GM12878 (cell line): ENCODE measurements at regions not wholly inside any gene's neighbourhood (a gene's known extent, or its start where the extent isn't known, plus 50 kb on each side); places are given as distances from the start of the nearest gene placed in this dataset.

Experiments
- ATAC-seq: fragments of 200-7000 bp; cut with Tn5 transposase; 3 replicates; pipeline ENCODE4 v1.9.1; 2020; ENCODE audit warnings: mild to moderate bottlenecking, moderate library complexity
- BruUV-seq: library from RNA; stranded (reverse); fragments of 400-500 nt; replicated peaks from 2 replicates; lab custom pipeline; 2021; lab: Mats Ljungman, UMichigan
- CTCF ChIA-PET: fragments of 300-600 bp; sonication (Branson Sonifier 250); formaldehyde crosslinking; extraction: SDS; loops from one replicate; lab custom pipeline; 2021; ENCODE audit warnings: inconsistent platforms; lab: Yijun Ruan, JAX
- POLR2A ChIA-PET: fragments of 350-600 bp; formaldehyde crosslinking; extraction: SDS; loops from one replicate; lab custom pipeline; 2021; ENCODE audit warnings: inconsistent platforms; lab: Charles Lee
- RAD21 ChIA-PET: fragments of 300-600 bp; sonication (Branson Sonifier 250); formaldehyde crosslinking; loops from one replicate; lab custom pipeline; 2023; ENCODE audit warnings: antibody characterized with exemption; ENCODE audit not compliant: unreplicated experiment; lab: Charles Lee
- SMC1A ChIA-PET: fragments of 300-600 bp; sonication (Branson Sonifier 250); formaldehyde crosslinking; loops from one replicate; lab custom pipeline; 2023; ENCODE audit not compliant: unreplicated experiment, uncharacterized antibody; lab: Charles Lee
- DNase-seq: peaks from one replicate; pipeline ENCODE4 v3.0.0-alpha.2; 2011; ENCODE audit warnings: low read depth, low spot score
- FAIRE-seq: peaks from 3 replicates; lab custom pipeline; 2011; peaks lifted over from hg19 to GRCh38; lab: Jason Lieb, UNC
- H2AFZ ChIP-seq: 2 replicates; pipeline ENCODE4 v1.6.0; 2011; ENCODE audit warnings: low read depth, low read length, control low read depth; ENCODE audit not compliant: control insufficient read depth
- H3K27ac ChIP-seq: 2 replicates; pipeline ENCODE4 v1.5.1; 2011; ENCODE audit warnings: control low read depth; ENCODE audit not compliant: control insufficient read depth, insufficient read depth
- H3K27me3 ChIP-seq, 2 experiments: replicated peaks in 1 of 2; 2 replicates each; pipeline versions ENCODE4 v1.6.0 to v1.6.1; 2011; ENCODE audit warnings: low read length in 1 of 2; ENCODE audit not compliant: control insufficient read depth in 2 of 2, insufficient read depth in 2 of 2
- H3K36me3 ChIP-seq, 2 experiments: 2 replicates each; pipeline ENCODE4 v1.5.1; 2011; ENCODE audit warnings: low read length in 1 of 2; ENCODE audit not compliant: control insufficient read depth in 2 of 2, insufficient read depth in 2 of 2
- H3K4me1 ChIP-seq: 2 replicates; pipeline ENCODE4 v1.6.1; 2011; ENCODE audit warnings: mild to moderate bottlenecking, low read length, moderate library complexity, mixed read lengths; ENCODE audit not compliant: control insufficient read depth, insufficient read depth
- H3K4me2 ChIP-seq: 2 replicates; pipeline ENCODE4 v1.6.0; 2011; ENCODE audit warnings: control low read depth; ENCODE audit not compliant: control insufficient read depth, insufficient read depth
- H3K4me3 ChIP-seq: fragments of 200-600 bp; sonication (generic); 2 replicates; pipeline ENCODE4 v1.5.1; 2016
- H3K79me2 ChIP-seq: 2 replicates; pipeline ENCODE4 v1.6.0; 2011; ENCODE audit warnings: low read length; ENCODE audit not compliant: control insufficient read depth, insufficient read depth
- H3K9ac ChIP-seq: 2 replicates; pipeline ENCODE4 v1.8.0; 2011; ENCODE audit warnings: low read length, control low read depth, mixed read lengths; ENCODE audit not compliant: control insufficient read depth, insufficient read depth
- H3K9me3 ChIP-seq: replicated peaks from 3 replicates; pipeline ENCODE4 v1.5.1; 2011; ENCODE audit warnings: mild to moderate bottlenecking, low read length; ENCODE audit not compliant: control insufficient read depth, insufficient read depth
- H4K20me1 ChIP-seq: 2 replicates; pipeline ENCODE4 v1.6.0; 2011; ENCODE audit not compliant: control insufficient read depth, insufficient read depth
- BCL3 ChIP-seq: IDR thresholded peaks from 2 replicates; pipeline ENCODE4 v1.6.1; 2011; ENCODE audit warnings: borderline replicate concordance, low read depth, mild to moderate bottlenecking, moderate library complexity, low read length; ENCODE audit not compliant: insufficient read depth, poor library complexity, severe bottlenecking
- BCLAF1 ChIP-seq: fragments of 450-650 bp; IDR thresholded peaks from 2 replicates; pipeline ENCODE4 v1.6.1; 2017; ENCODE audit warnings: antibody characterized with exemption, mild to moderate bottlenecking, moderate library complexity
- CHD2 ChIP-seq: IDR thresholded peaks from 2 replicates; pipeline ENCODE4 v1.6.1; 2011; ENCODE audit warnings: low read depth, low read length, improper control_type of control experiment, borderline replicate concordance
- EED ChIP-seq: sonication (generic); IDR thresholded peaks from 2 replicates; pipeline ENCODE4 v1.6.1; 2016; ENCODE audit warnings: antibody characterized with exemption, low read depth
- HDAC6 ChIP-seq: fragments of 200-600 bp; sonication (generic); IDR thresholded peaks from one replicate; pipeline ENCODE4 v1.8.0; 2017; ENCODE audit warnings: antibody characterized with exemption; ENCODE audit not compliant: unreplicated experiment
- JUND ChIP-seq: IDR thresholded peaks from 2 replicates; pipeline ENCODE4 v1.6.1; 2012; ENCODE audit warnings: low read depth, mild to moderate bottlenecking, low read length, improper control_type of control experiment, moderate library complexity
- KDM1A ChIP-seq: fragments of 200-600 bp; sonication (generic); IDR thresholded peaks from 2 replicates; pipeline ENCODE4 v1.6.1; 2016; ENCODE audit warnings: borderline replicate concordance
- PAX8 ChIP-seq: fragments of 450-650 bp; IDR thresholded peaks from 2 replicates; pipeline ENCODE4 v1.6.1; 2017; ENCODE audit warnings: mild to moderate bottlenecking, moderate library complexity
- PRDM15 ChIP-seq: fragments of 450-650 bp; formaldehyde crosslinking; IDR thresholded peaks from 2 replicates; pipeline ENCODE4 v1.4.0; 2020; ENCODE audit warnings: mild to moderate bottlenecking, moderate library complexity
- SUPT20H ChIP-seq: IDR thresholded peaks from 2 replicates; pipeline ENCODE4 v1.6.1; 2011; ENCODE audit warnings: low read depth, mild to moderate bottlenecking, low read length, moderate library complexity, borderline replicate concordance; ENCODE audit not compliant: control insufficient read depth
- TCF3 ChIP-seq: IDR thresholded peaks from 2 replicates; pipeline ENCODE4 v1.6.1; 2012; ENCODE audit warnings: low read depth, mild to moderate bottlenecking, low read length, borderline replicate concordance; ENCODE audit not compliant: insufficient read depth
- WGBS: methylation state at CpG from one replicate; pipeline ENCODE4 v1.1.6; 2016; ENCODE audit warnings: low lambda C conversion rate; ENCODE audit not compliant: insufficient replicate concordance, insufficient coverage; ENCODE audit errors: missing lambda C conversion rate; 5-methylcytosine and 5-hydroxymethylcytosine counted together
- in situ Hi-C: fragments of 300-500 bp; cut with MboI; formaldehyde crosslinking; loops from 9 replicates; pipeline ENCODE4 v1.14.3; 2018; ENCODE audit warnings: mixed read lengths
- intact Hi-C: fragments of 100-400 bp; cut with micrococcal nuclease; formaldehyde crosslinking; loops from one replicate; pipeline ENCODE4 v1.14.2; 2022; ENCODE audit not compliant: unreplicated experiment

- no peak for TF ChIP-seq BCLAF1
- no peak for TF ChIP-seq CHD2
- TF ChIP-seq, all 136 proteins: peak for 0
Observed at GRCh38 chrX:63430026-63430425, 78.9 kb upstream of the SPIN4 start (continued).

- Histone ChIP-seq H3K9me3 (no peaks in the 10 kb centered on the region), H3K79me2 (no peaks in the 10 kb centered on the region), H3K27ac (no peak overlapping the region), H4K20me1 (no peaks in the 10 kb centered on the region), H3K27me3 (no peaks in the 10 kb centered on the region), H3K9ac (no peak overlapping the region), H3K4me3 (no peak overlapping the region), H2AFZ (no peak overlapping the region), H3K4me1 (no peaks in the 10 kb centered on the region), H3K4me2 (no peak overlapping the region), H3K36me3 (no peaks in the 10 kb centered on the region)
- POLR2A ChIA-PET, result no interaction called here
- RAD21 ChIA-PET, result no interaction called here
- intact Hi-C loops, result loop anchor here (10.0 kb wide), 1 partner anchor 56 kb away; no protein-coding TSS in a partner anchor
- no peak for DNase-seq
- 63% methylated on average over 5 of the region's 5 CpGs for WGBS
- no TSS peak for BruUV-seq
- CTCF ChIA-PET, result no interaction called here
- in situ Hi-C loops, result no loop called here
- FAIRE-seq, result no peak
- SMC1A ChIA-PET, result no interaction called here
- no peak for ATAC-seq
- TF ChIP-seq EED, result no peak
- no peak for TF ChIP-seq KDM1A
- TF ChIP-seq SUPT20H, result no peak
- no peak for TF ChIP-seq BCLAF1
- no peak for TF ChIP-seq PRDM15 (CRISPR knock-in tag)
- no peak for TF ChIP-seq HDAC6
- no peak for TF ChIP-seq BCL3
- no peak for TF ChIP-seq JUND
- no peak for TF ChIP-seq TCF3
- TF ChIP-seq PAX8, result no peak
Observed at GRCh38 chrX:63428348-63428747, 77.2 kb upstream of the SPIN4 start.
